Gastroesophageal sphincter (tissue), 4 donors: ENCODE measurements at regions not wholly inside any gene's neighbourhood (a gene's known extent, or its start where the extent isn't known, plus 50 kb on each side); places are given as distances from the start of the nearest gene placed in this dataset.

Experiments
- ATAC-seq: fragments of 150-250 bp; one replicate; pipeline ENCODE4 v1.9.1; 2016; ENCODE audit warnings: mild to moderate bottlenecking, moderate library complexity
- H3K27ac ChIP-seq, 4 donors: fragments of 200-600 bp; sonication (generic) in 3 of 4; 1 replicate in 3 of 4; 2 replicates in 1 of 4; pipeline ENCODE4 v1.5.1; 2016 to 2019
- H3K27me3 ChIP-seq: fragments of 200-600 bp; sonication (generic); one replicate; pipeline ENCODE4 v1.5.1; 2019
- H3K36me3 ChIP-seq, 2 donors: fragments of 200-600 bp; sonication (generic); one replicate each; pipeline ENCODE4 v1.5.1; 2019; ENCODE audit warnings: control low read depth in 1 of 2
- H3K4me1 ChIP-seq, 3 donors: fragments of 200-600 bp; sonication (generic); 1 replicate in 2 of 3; 2 replicates in 1 of 3; pipeline ENCODE4 v1.5.1; 2016 to 2019; ENCODE audit warnings: control low read depth in 2 of 3
- H3K4me3 ChIP-seq, 2 donors: fragments of 200-600 bp; sonication (generic); one replicate each; pipeline ENCODE4 v1.5.1; 2019; ENCODE audit warnings: mild to moderate bottlenecking in 1 of 2, moderate library complexity in 1 of 2
- H3K9me3 ChIP-seq, 3 donors: fragments of 200-600 bp; sonication (generic); one replicate each; pipeline ENCODE4 v1.5.1; 2017 to 2019; ENCODE audit warnings: control low read depth in 2 of 3
- EP300 ChIP-seq: sonication (generic); formaldehyde crosslinking; IDR thresholded peaks from one replicate; pipeline ENCODE4 v1.6.1; 2017; ENCODE audit warnings: antibody characterized with exemption, mild to moderate bottlenecking
- POLR2A ChIP-seq, 2 donors: fragments of 450-650 bp; IDR thresholded peaks; one replicate each; pipeline ENCODE4 v1.6.1; 2017; ENCODE audit warnings: antibody characterized with exemption in 2 of 2, mild to moderate bottlenecking in 2 of 2, moderate library complexity in 1 of 2
- POLR2AphosphoS5 ChIP-seq: sonication (generic); formaldehyde crosslinking; IDR thresholded peaks from one replicate; pipeline ENCODE4 v1.6.1; 2017; ENCODE audit warnings: antibody characterized with exemption
- WGBS, 2 donors: methylation state at CpG; one replicate each; pipeline ENCODE4 v1.1.5; 2018; ENCODE audit warnings: low coverage in 1 of 2; 5-methylcytosine and 5-hydroxymethylcytosine counted together
- TF ChIP-seq, protein P1 (sequence below), 4 experiments: fragments of 200-600 bp in 2 of 4; fragments of 450-650 bp in 2 of 4; sonication (generic) in 1 of 4; IDR thresholded peaks; one replicate each; pipeline ENCODE4 v1.5.1; 2017 to 2019; ENCODE audit warnings: antibody characterized with exemption in 4 of 4, mild to moderate bottlenecking in 2 of 4, moderate library complexity in 2 of 4

DNA sequence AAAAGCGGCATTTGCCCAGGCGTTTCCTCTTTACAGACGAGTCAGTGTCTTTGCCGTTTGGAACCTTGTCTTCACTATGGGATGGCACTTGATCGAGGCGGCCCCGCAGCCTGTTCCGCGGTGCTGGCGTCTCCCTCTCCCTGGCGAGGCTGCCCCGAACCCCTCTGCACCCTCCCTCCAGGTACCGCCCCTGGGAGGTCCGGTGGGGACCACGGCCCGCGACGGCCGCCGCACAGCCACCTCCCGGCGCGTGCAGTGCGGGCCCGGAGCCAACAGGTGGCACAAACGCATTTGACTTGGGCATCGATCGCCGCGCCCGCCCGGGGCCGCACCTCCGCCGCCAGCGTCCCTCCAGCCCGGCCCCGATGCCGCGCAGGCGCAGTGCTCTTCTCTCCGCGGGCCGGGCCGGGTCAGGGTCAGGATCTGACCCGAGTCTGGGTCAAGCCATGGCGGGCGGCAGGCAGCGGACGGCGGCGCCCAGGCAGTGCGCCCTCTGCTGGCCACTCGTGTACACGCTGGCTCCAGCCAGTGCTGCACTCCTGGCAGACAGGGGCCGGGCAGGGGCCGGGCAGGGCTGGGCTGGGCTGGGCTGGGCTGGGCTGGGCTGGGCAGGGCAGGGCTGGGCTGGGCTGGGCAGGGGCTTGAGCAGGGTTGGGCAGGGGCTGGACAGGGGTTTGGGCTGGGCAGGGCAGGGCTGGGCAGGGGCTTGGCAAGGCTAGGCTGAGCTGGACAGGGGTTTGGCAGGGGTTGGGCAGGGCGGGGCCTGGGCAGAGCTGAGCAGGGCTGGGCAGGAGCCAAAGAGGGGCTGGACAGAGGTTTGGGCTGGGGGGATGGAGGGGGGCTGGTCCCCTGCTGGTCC is 155.8 kb upstream of the IRX4 start:
- Histone ChIP-seq H3K36me3 (no peaks in the 10 kb centered on the region), H3K4me3 (peak overlapping the region in 1 of 2 donors; percentile 55), H3K4me1 (peaks cover 0 to 13% (median 4%) of the 10 kb centered on the region in 3 donors), H3K27ac (peak overlapping the region in 1 of 4 donors; percentile 40), H3K27me3 (peaks cover 49% of the 10 kb centered on the region), H3K9me3 (peaks cover 0 to 3% (median 0%) of the 10 kb centered on the region in 3 donors)
- 2 to 9% methylated on average over 4 to 7 of the region's 58 CpGs for WGBS, 2 donors
- TF ChIP-seq, protein P1, sequence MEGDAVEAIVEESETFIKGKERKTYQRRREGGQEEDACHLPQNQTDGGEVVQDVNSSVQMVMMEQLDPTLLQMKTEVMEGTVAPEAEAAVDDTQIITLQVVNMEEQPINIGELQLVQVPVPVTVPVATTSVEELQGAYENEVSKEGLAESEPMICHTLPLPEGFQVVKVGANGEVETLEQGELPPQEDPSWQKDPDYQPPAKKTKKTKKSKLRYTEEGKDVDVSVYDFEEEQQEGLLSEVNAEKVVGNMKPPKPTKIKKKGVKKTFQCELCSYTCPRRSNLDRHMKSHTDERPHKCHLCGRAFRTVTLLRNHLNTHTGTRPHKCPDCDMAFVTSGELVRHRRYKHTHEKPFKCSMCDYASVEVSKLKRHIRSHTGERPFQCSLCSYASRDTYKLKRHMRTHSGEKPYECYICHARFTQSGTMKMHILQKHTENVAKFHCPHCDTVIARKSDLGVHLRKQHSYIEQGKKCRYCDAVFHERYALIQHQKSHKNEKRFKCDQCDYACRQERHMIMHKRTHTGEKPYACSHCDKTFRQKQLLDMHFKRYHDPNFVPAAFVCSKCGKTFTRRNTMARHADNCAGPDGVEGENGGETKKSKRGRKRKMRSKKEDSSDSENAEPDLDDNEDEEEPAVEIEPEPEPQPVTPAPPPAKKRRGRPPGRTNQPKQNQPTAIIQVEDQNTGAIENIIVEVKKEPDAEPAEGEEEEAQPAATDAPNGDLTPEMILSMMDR (IDR thresholded peaks at IDR 0.05) = peak; percentile 55 to 89 (median 64)
- TF ChIP-seq EP300 (no peak), POLR2A (IDR thresholded peaks at IDR 0.05) (no peak), POLR2AphosphoS5 (peak; percentile 19)
- peak; percentile 88 for ATAC-seq

DNA sequence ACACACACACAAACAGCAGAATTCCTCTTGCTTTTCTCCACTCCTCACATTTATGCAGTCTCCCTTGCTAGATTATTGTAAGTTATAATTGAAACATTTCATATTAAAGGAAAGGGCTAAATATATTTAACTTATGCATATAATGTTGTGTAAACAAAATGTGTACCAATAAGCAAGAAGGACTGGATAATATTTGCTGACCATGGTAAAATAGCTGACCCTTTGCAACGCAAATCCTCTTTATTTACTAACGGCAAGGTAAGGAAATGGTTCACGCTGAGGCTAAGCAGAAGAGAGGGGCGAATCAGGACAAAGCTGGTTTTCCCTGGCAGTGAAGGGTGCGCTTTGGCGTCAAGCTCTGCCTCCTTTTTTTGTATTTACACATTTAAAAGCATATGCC is 154.2 kb upstream of the IRX4 start:
- WGBS, 2 donors = 69 to 76% methylated on average over 6 of the region's 6 CpGs
- peaks cover 0 to 15% (median 0%) of the 10 kb centered on the region in 3 donors for H3K9me3 ChIP-seq
- no peaks in the 10 kb centered on the region for H3K36me3 ChIP-seq
- TF ChIP-seq EP300 (no peak), POLR2A (IDR thresholded peaks at IDR 0.05) (no peak), POLR2AphosphoS5 (no peak)
- TF ChIP-seq, protein P1 (IDR thresholded peaks at IDR 0.05) = no peak
- peaks cover 47% of the 10 kb centered on the region for H3K27me3 ChIP-seq
- peaks cover 0 to 13% (median 4%) of the 10 kb centered on the region in 3 donors for H3K4me1 ChIP-seq
- no peak for ATAC-seq
- H3K4me3 ChIP-seq = no peak overlapping the region
- no peak overlapping the region for H3K27ac ChIP-seq

DNA sequence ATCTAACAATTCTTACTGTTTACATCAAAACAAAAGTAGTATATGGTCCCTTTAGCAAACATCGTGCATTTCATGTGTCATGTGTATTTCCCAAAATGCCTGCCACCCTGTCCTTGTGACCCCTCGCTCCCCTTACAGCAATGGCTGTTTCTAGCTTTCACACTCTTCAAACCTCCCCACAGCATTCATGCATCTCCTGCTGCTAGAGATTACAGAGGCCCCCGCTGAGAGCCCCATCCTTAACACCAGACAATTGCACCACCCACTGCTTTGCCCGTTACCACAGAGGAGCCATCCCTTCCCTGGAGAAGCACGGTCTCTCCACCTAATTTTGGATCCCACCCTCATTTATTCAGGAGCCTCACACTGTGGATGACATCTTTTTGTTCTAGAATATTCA is 149.7 kb upstream of the IRX4 start:
- H3K36me3 ChIP-seq = no peaks in the 10 kb centered on the region
- ATAC-seq = no peak
- no peak overlapping the region for H3K4me3 ChIP-seq
- no peak overlapping the region for H3K27ac ChIP-seq
- peaks cover 0 to 15% (median 0%) of the 10 kb centered on the region in 3 donors for H3K9me3 ChIP-seq
- WGBS, 2 donors = 54 to 55% methylated on average over 4 to 5 of the region's 5 CpGs
- TF ChIP-seq, protein P1 (IDR thresholded peaks at IDR 0.05) = no peak
- TF ChIP-seq POLR2A (IDR thresholded peaks at IDR 0.05) (no peak), POLR2AphosphoS5 (no peak)
- no peaks in the 10 kb centered on the region for H3K4me1 ChIP-seq
- H3K27me3 ChIP-seq = peaks cover 27% of the 10 kb centered on the region

DNA sequence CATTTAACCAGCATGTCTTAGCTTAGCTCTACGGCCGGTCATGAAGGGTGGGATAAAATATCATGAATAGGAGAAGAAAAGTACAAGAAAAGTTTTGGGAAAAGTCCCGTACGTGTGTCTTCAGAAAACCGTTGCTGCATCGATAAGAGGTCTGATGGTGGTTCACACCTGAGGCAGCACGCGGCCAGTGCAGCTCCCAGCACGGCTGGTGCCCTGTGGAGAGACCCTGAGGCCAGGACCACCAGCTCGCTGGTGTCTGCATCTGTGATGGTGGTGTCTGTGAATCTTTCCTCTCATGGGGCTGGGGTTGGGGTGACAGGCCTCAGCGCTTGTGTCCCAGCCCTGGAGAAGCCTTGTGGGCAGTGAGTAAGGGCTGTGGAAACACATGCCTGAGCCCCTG is 148.9 kb upstream of the IRX4 start:
- no peak for ATAC-seq
- TF ChIP-seq, protein P1 (IDR thresholded peaks at IDR 0.05) = no peak
- no peak for TF ChIP-seq POLR2AphosphoS5
- no peak for TF ChIP-seq EP300
- TF ChIP-seq POLR2A (IDR thresholded peaks at IDR 0.05) = no peak
- Histone ChIP-seq H3K27me3 (peaks cover 23% of the 10 kb centered on the region), H3K27ac (no peak overlapping the region), H3K36me3 (no peaks in the 10 kb centered on the region), H3K4me3 (no peak overlapping the region), H3K9me3 (peaks cover 0 to 15% (median 0%) of the 10 kb centered on the region in 3 donors), H3K4me1 (no peaks in the 10 kb centered on the region)
- 79 to 92% methylated on average over 6 to 11 of the region's 11 CpGs for WGBS, 2 donors

DNA sequence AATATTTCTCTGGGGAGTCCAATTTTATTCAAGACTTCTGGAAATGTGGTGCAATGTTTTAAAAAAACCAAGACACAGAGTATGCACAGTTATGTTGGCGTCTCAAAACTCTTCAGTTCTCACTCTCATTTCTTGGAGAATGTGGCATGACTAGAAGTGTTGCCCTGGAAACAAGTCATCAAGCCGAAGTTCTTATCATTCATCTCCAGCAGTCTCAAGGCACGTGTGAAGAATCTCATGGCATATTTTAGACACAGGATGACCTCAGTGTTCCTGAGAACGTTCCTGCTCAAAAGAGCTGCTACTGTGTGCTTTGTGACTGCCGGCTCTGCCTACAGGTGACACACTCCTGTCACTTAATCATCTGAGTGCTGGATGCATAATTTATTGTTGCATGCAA is 147.4 kb upstream of the IRX4 start:
- peak; percentile 72 for ATAC-seq
- TF ChIP-seq POLR2AphosphoS5 (no peak), POLR2A (IDR thresholded peaks at IDR 0.05) (no peak), EP300 (no peak)
- TF ChIP-seq, protein P1 (IDR thresholded peaks at IDR 0.05) = no peak
- Histone ChIP-seq H3K4me3 (no peak overlapping the region), H3K4me1 (no peaks in the 10 kb centered on the region), H3K27ac (no peak overlapping the region), H3K36me3 (no peaks in the 10 kb centered on the region), H3K9me3 (peaks cover 0 to 17% (median 0%) of the 10 kb centered on the region in 3 donors), H3K27me3 (peaks cover 20% of the 10 kb centered on the region)
- 6 to 25% methylated on average over 3 to 5 of the region's 5 CpGs for WGBS, 2 donors
